OCI-LY3 (cell line): ENCODE measurements at regions not wholly inside any gene's neighbourhood (a gene's known extent, or its start where the extent isn't known, plus 50 kb on each side); places are given as distances from the start of the nearest gene placed in this dataset.

ENCODE experiments used
- H2AFZ ChIP-seq: fragments of 200-600, 300-600 bp; shearing (Covaris generic); 2 replicates; pipeline ENCODE4 v1.6.0; 2014; ENCODE audit warnings: antibody characterized with exemption, low read depth, low read length
- H3K27ac ChIP-seq: fragments of 200-600, 300-600 bp; sonication (generic); 2 replicates; pipeline ENCODE4 v1.5.1; 2014; ENCODE audit warnings: mild to moderate bottlenecking, low read length, moderate library complexity, mixed read lengths
- H3K27me3 ChIP-seq: fragments of 200-600, 300-600 bp; sonication (generic); 2 replicates; pipeline ENCODE4 v1.6.1; 2014; ENCODE audit warnings: low read depth, low read length, mixed read lengths
- H3K36me3 ChIP-seq: fragments of 200-600, 300-600 bp; sonication (generic); replicated peaks from 2 replicates; pipeline ENCODE3; 2014; ENCODE audit warnings: low read depth, low read length, mixed read lengths
- H3K4me1 ChIP-seq: fragments of 300-600, 200-600 bp; sonication (generic); 2 replicates; pipeline ENCODE4 v1.6.1; 2014; ENCODE audit warnings: low read length, mixed read lengths
- H3K4me2 ChIP-seq: fragments of 200-600, 300-600 bp; sonication (generic); 2 replicates; pipeline ENCODE4 v1.6.1; 2014; ENCODE audit warnings: low read length, mixed read lengths
- H3K4me3 ChIP-seq: fragments of 300-600, 200-600 bp; sonication (generic); 2 replicates; pipeline ENCODE4 v1.5.1; 2014; ENCODE audit warnings: antibody characterized with exemption, mild to moderate bottlenecking, low read length, moderate library complexity
- H3K79me2 ChIP-seq: fragments of 300-600, 200-600 bp; shearing (Covaris generic); 2 replicates; pipeline ENCODE4 v1.6.1; 2014; ENCODE audit warnings: mild to moderate bottlenecking, low read length, mixed read lengths
- H3K9ac ChIP-seq: fragments of 300-600, 200-600 bp; shearing (Covaris generic); 2 replicates; pipeline ENCODE4 v1.6.0; 2014; ENCODE audit warnings: mild to moderate bottlenecking, low read length, moderate library complexity
- H3K9me3 ChIP-seq: fragments of 200-600, 300-600 bp; shearing (Covaris generic); 2 replicates; pipeline ENCODE4 v1.6.1; 2014; ENCODE audit warnings: low read length, mixed read lengths; ENCODE audit not compliant: insufficient read depth
- H4K20me1 ChIP-seq: fragments of 200-600, 300-600 bp; sonication (generic); 2 replicates; pipeline ENCODE4 v1.6.1; 2016; ENCODE audit warnings: low read length, mixed read lengths; ENCODE audit not compliant: insufficient read depth
- EZH2phosphoT487 ChIP-seq: fragments of 200-600 bp; shearing (Covaris generic); IDR thresholded peaks from 2 replicates; pipeline ENCODE4 v1.6.1; 2018; ENCODE audit warnings: antibody characterized with exemption, mixed run types, low read depth
- TF ChIP-seq, protein P1 (sequence below): fragments of 200-600, 300-600 bp; sonication (generic); IDR thresholded peaks from 2 replicates; pipeline ENCODE4 v1.5.1; 2014; ENCODE audit warnings: antibody characterized with exemption, low read length, low read depth

DNA sequence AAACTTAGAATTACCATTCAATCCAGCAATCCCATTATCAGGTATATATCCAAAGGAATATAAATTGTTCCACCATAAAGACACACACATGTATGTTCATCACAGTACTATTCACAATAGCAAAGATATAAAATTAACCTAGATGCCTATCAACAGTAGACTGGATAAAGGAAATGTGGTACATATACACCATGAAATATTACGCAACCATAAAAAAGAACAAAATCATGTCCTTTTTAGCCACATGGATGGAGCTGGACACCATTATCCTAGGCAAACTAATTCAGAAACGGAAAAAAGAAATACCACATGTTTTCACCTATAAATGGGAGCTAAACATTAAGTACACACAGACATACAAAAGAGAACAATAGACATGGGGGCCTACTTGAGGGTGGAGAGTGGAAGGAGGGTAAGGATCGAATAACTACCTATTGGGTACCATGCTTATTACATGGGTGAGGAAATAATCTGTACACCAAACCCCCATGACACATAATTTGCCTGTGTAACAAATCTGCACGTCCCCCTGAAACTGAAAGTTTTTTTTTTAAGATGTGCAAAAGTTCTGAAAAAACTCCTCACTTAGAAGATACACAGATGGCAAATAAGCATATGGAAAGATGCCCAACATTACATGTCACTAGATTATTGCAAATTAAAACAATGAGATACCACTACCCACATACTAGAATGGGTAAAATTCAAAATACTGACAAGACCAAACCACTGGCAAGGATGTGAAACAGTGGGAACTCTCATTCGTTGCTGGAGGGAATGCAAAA is 313.0 kb upstream of the CD180 start:
- no peak for TF ChIP-seq EZH2phosphoT487
- TF ChIP-seq, protein P1, sequence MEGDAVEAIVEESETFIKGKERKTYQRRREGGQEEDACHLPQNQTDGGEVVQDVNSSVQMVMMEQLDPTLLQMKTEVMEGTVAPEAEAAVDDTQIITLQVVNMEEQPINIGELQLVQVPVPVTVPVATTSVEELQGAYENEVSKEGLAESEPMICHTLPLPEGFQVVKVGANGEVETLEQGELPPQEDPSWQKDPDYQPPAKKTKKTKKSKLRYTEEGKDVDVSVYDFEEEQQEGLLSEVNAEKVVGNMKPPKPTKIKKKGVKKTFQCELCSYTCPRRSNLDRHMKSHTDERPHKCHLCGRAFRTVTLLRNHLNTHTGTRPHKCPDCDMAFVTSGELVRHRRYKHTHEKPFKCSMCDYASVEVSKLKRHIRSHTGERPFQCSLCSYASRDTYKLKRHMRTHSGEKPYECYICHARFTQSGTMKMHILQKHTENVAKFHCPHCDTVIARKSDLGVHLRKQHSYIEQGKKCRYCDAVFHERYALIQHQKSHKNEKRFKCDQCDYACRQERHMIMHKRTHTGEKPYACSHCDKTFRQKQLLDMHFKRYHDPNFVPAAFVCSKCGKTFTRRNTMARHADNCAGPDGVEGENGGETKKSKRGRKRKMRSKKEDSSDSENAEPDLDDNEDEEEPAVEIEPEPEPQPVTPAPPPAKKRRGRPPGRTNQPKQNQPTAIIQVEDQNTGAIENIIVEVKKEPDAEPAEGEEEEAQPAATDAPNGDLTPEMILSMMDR: no peak
- Histone ChIP-seq H3K4me2 (no peak overlapping the region), H3K36me3 (no peaks in the 10 kb centered on the region), H3K4me1 (0 out of 2 replicates have a peak, but pooled peaks cover 3% of the 10 kb centered on the region), H2AFZ (no peak overlapping the region), H3K27me3 (no peaks in the 10 kb centered on the region), H3K27ac (no peak overlapping the region), H3K9ac (no peak overlapping the region), H4K20me1 (no peaks in the 10 kb centered on the region), H3K4me3 (no peak overlapping the region), H3K79me2 (no peaks in the 10 kb centered on the region), H3K9me3 (no peaks in the 10 kb centered on the region)

DNA sequence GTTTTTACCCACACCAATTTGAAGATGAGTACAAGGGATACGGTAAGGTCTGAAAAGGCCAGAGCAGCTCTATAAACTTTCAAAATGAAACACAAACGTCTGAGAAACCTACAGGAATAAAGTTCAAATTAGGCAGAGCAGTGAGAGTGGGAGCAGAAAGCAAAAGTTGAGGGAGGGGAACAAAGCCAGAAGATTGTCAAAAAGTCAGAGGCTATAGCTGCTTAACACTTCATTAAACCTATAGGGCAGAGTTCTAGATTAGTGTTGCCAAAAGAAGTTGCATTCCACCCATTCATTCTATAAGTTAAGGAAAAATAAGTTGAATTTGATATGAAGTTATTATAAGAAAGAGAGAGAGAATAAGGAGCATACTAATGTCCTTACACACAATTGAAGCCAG is 309.6 kb upstream of the CD180 start:
- no peaks in the 10 kb centered on the region for H3K79me2 ChIP-seq
- no peak overlapping the region for H3K9ac ChIP-seq
- no peak overlapping the region for H3K27ac ChIP-seq
- no peaks in the 10 kb centered on the region for H3K9me3 ChIP-seq
- no peak overlapping the region for H3K4me2 ChIP-seq
- no peak for TF ChIP-seq EZH2phosphoT487
- TF ChIP-seq, protein P1: no peak
- H3K4me3 ChIP-seq: no peak overlapping the region
- H3K27me3 ChIP-seq: no peaks in the 10 kb centered on the region
- H4K20me1 ChIP-seq: no peaks in the 10 kb centered on the region
- H3K4me1 ChIP-seq: 0 out of 2 replicates have a peak, but pooled peaks cover 3% of the 10 kb centered on the region
- H3K36me3 ChIP-seq: no peaks in the 10 kb centered on the region
- no peak overlapping the region for H2AFZ ChIP-seq

DNA sequence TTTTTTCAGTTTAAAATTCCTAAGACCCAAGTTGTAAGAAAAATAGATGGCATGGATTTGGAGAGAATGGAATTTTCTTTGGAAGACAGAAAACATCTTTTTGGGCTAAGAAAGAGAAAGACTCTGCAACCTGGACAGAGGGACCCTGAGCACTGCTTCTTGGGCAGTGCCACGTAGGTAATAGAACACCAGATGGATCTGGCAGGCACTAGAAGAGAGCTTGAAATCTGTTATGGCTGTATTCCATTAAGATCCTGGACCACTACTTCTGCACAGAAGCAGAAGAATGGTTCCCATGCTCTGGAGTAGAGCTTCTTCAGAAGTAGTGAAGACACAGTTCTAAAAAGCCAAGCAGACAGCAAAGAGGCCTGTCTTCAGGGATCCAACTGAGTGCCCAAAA is 306.4 kb upstream of the CD180 start:
- TF ChIP-seq EZH2phosphoT487: no peak
- TF ChIP-seq, protein P1: no peak
- no peaks in the 10 kb centered on the region for H3K36me3 ChIP-seq
- no peak overlapping the region for H3K4me2 ChIP-seq
- no peaks in the 10 kb centered on the region for H3K9me3 ChIP-seq
- H2AFZ ChIP-seq: no peak overlapping the region
- H3K27ac ChIP-seq: no peak overlapping the region
- H3K4me3 ChIP-seq: no peak overlapping the region
- H3K9ac ChIP-seq: no peak overlapping the region
- H3K27me3 ChIP-seq: no peaks in the 10 kb centered on the region
- H3K79me2 ChIP-seq: no peaks in the 10 kb centered on the region
- H4K20me1 ChIP-seq: no peaks in the 10 kb centered on the region
- H3K4me1 ChIP-seq: no peaks in the 10 kb centered on the region

DNA sequence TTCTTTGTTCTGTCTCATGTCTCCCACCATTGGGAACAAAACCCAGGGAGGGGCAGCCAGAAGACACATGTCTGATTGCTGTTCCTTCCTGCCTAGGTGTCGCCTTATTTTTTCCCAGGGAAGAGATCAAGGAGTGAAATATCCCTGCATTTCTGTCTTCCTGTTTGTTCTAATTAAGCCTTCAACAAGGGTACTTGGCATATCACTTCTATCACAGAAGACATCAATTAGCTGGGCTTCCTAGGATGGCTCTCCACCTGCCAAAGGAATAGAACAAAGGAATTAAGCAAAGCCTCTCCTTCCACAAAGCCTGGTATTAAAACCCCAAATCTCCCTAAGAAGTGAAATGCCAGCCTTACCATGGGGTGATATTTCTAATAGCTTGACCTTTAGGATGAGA is 299.5 kb upstream of the CD180 start:
- H3K4me1 ChIP-seq: no peaks in the 10 kb centered on the region
- H2AFZ ChIP-seq: no peak overlapping the region
- no peak for TF ChIP-seq EZH2phosphoT487
- TF ChIP-seq, protein P1: no peak

More for the DNA sequence above, 299.5 kb upstream of the CD180 start:
- H3K27me3 ChIP-seq: no peaks in the 10 kb centered on the region
- H3K9me3 ChIP-seq: no peaks in the 10 kb centered on the region
- H3K27ac ChIP-seq: no peak overlapping the region
- no peak overlapping the region for H3K4me2 ChIP-seq
- H3K9ac ChIP-seq: no peak overlapping the region
- no peak overlapping the region for H3K4me3 ChIP-seq
- no peaks in the 10 kb centered on the region for H3K36me3 ChIP-seq
- H3K79me2 ChIP-seq: no peaks in the 10 kb centered on the region
- H4K20me1 ChIP-seq: no peaks in the 10 kb centered on the region
